Activated T-cell treated with anti-CD3 and anti-CD28 coated beads, Interleukin-2, amount 50 U/mL, for 4 hours (primary cell): ENCODE measurements at regions not wholly inside any gene's neighbourhood (a gene's known extent, or its start where the extent isn't known, plus 50 kb on each side); places are given as distances from the start of the nearest gene placed in this dataset.
A peak's percentile ranks its signal among the peaks of the same experiment; 100 is the strongest.

Experiments
- ATAC-seq, 2 donors: fragments of 200-7000 bp; cut with Tn5 transposase; one replicate each; pipeline ENCODE4 v1.10.0; 2021
- DNase-seq: peaks from one replicate; pipeline ENCODE4 v3.0.0-alpha.2; 2020
- H3K27me3 Mint-ChIP-seq: one replicate; pipeline ENCODE4 v1.8.0; 2021; ENCODE audit warnings: low read depth, mixed read lengths
- H3K36me3 Mint-ChIP-seq: one replicate; pipeline ENCODE4 v1.8.0; 2022; ENCODE audit warnings: mixed read lengths; ENCODE audit not compliant: insufficient read depth
- H3K4me1 Mint-ChIP-seq: one replicate; pipeline ENCODE4 v1.8.0; 2021; ENCODE audit warnings: low read depth, mixed read lengths
- H3K4me3 Mint-ChIP-seq: one replicate; pipeline ENCODE4 v1.8.0; 2021; ENCODE audit warnings: mild to moderate bottlenecking, moderate library complexity, mixed read lengths
- H3K9me3 Mint-ChIP-seq: one replicate; pipeline ENCODE4 v1.8.0; 2021; ENCODE audit warnings: mixed read lengths

DNA sequence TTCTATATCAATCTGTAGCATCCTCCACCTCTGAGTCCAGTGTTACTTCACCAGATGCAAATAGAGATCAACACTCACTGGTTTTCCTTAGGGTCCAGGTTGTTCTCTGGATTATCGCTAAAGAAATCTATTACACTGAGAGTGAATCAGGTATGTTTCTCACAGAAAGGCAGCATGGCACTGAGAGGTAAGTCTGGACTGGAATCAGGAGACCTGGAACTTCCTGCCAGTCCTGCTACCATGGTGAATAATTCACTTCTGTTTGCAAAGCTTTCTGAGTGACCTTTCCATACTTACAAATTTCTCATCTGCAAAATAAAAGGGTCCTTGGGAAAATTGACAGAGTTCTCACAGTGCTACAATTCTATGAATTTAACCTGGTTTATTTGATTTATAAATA lies 1583.3 kb downstream of the MRPL39 start:
- ATAC-seq, result no peak
- Mint-ChIP-seq H3K9me3 (peaks cover 16% of the 10 kb centered on the region), H3K36me3 (no peaks in the 10 kb centered on the region)

DNA sequence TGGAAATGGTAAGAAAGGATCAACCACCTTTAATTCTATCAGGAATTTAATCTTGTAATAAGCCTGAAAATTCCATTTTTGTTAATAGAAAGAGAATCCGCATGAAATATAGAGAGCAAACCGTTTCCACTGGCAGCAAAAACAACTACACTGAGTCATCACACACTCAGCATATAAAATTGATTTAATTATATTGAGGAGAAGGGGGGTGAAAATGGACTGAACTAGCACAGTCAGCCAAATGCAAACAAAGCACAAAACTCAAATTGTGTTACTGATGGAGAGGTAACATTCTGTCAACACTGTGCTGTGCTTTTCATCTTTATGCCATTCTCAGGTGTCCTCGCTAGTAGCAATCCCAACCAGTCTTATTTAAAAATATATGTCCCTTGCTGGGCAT lies 1583.9 kb downstream of the MRPL39 start:
- Mint-ChIP-seq H3K9me3 (peaks cover 16% of the 10 kb centered on the region), H3K4me3 (no peak overlapping the region), H3K27me3 (peaks cover 1% of the 10 kb centered on the region), H3K36me3 (no peaks in the 10 kb centered on the region), H3K4me1 (no peaks in the 10 kb centered on the region)
- DNase-seq (no peak), ATAC-seq (no peak)

More for the DNA sequence above, 1583.3 kb downstream of the MRPL39 start:
- no peak overlapping the region for H3K4me3 Mint-ChIP-seq
- DNase-seq, result no peak
- no peaks in the 10 kb centered on the region for H3K4me1 Mint-ChIP-seq
- H3K27me3 Mint-ChIP-seq, result peaks cover 1% of the 10 kb centered on the region

DNA sequence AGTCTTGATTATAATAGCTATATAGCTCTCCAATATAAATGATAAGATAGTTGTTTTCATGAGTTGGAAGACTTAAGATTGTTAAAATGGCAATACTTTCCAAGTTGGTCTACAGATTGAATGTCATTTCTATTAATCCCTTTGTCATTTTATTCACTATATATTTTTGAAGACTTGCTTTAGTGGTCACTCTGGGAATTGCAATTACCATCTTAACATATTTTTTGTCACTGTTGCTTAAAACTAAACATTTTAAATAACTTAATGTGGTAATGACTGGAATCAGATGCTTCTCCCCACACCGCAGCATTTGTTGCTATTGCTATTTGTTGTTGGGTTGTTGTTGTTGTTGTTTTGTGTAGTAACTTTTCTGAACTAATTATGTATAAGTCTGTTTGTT lies 1592.9 kb downstream of the MRPL39 start:
- H3K27me3 Mint-ChIP-seq, result no peaks in the 10 kb centered on the region

DNA sequence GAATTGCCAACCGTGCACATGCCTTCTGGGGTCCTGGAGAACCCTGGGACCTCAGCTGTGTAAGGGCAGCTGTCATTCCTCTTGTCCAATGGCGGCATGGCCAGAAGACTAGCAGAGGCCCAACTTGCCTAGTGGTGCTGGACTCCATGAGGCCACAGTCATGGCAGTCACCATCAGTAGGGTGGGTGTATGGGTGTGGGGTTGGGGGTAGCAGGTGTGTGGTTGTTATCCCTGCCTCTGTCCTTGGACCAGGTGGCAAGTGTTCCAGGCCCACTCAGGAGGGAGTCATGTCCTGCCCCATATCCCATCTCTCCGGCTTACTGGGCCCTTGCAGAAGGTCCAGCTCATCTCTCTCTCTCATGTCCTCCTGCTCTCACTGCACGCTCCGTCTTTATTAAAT lies 1596.2 kb downstream of the MRPL39 start:
- ATAC-seq (no peak), DNase-seq (no peak)
- no peak overlapping the region for H3K4me3 Mint-ChIP-seq
- H3K27me3 Mint-ChIP-seq, result no peaks in the 10 kb centered on the region
- no peaks in the 10 kb centered on the region for H3K4me1 Mint-ChIP-seq
- H3K36me3 Mint-ChIP-seq, result no peaks in the 10 kb centered on the region
- no peaks in the 10 kb centered on the region for H3K9me3 Mint-ChIP-seq

More for the DNA sequence above, 1592.9 kb downstream of the MRPL39 start:
- H3K9me3 Mint-ChIP-seq, result peaks cover 3% of the 10 kb centered on the region
- H3K4me1 Mint-ChIP-seq, result no peaks in the 10 kb centered on the region
- no peak overlapping the region for H3K4me3 Mint-ChIP-seq
- DNase-seq (no peak), ATAC-seq (no peak)
- H3K36me3 Mint-ChIP-seq, result no peaks in the 10 kb centered on the region

DNA sequence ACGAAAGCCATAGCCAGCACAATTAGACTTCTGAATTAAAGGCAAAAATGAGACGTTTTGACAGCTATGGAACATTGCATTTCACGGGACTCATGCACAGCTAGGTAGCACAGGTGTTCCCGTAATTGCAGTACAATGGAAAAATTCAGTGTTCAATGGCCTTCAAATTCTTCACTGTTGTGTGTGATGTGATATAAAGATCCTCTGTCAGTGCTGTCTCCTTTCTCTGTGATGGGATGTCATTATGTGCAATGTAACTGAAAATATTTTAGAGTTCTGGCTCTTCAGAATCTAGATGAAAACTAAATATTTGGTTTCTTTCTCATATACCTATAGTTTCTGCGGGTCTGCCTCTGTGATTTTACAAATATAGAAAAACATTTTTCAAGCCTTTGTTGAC lies 1599.7 kb downstream of the MRPL39 start:
- DNase-seq (no peak), ATAC-seq (no peak)
- Mint-ChIP-seq H3K4me3 (no peak overlapping the region), H3K36me3 (no peaks in the 10 kb centered on the region), H3K27me3 (no peaks in the 10 kb centered on the region), H3K4me1 (no peaks in the 10 kb centered on the region), H3K9me3 (peaks cover 6% of the 10 kb centered on the region)

DNA sequence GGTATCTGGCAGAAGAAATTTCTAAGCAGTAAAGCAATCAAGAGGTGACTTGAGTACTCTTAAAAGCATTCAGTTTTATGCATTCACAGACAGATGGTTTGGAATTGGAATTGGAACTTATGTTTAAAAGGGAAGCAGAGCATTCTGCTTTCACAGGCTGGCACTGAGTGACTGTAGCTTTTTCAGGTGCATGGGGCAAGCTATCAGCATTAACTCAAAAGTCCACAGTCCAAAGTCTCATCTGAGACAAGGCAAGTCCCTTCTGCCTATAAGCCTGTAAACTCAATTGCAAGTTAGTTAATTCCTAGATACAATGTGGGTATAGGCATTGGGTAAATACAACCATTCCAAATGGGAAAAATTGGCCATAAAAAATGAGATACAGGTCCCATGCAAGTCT lies 1620.3 kb downstream of the MRPL39 start:
- Mint-ChIP-seq H3K4me3 (no peak overlapping the region), H3K27me3 (no peaks in the 10 kb centered on the region), H3K9me3 (peaks cover 12% of the 10 kb centered on the region), H3K36me3 (no peaks in the 10 kb centered on the region), H3K4me1 (no peaks in the 10 kb centered on the region)
- DNase-seq (no peak), ATAC-seq (no peak)

DNA sequence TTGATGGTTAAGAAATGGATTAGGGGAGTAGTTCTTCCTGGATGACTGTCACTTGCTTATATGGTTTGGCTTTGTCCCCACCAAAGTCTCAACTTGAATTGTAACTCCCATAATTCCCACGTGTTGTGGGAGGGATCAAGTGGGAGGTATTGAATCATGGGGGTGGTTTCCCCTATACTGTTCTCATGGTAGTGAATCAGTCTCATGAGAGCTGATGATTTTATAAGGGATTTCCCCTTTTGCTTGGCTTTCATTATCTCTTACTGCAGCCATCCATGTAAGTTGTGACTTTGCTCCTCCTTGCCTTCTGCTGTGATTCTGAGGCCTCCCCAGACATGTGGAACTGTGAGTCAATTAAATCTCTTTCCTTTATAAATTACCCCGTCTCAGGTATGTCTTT lies 1621.1 kb downstream of the MRPL39 start:
- H3K4me3 Mint-ChIP-seq, result no peak overlapping the region
- H3K9me3 Mint-ChIP-seq, result peaks cover 12% of the 10 kb centered on the region
- no peak for DNase-seq
- peak; percentile 58 to 72 for ATAC-seq
- no peaks in the 10 kb centered on the region for H3K27me3 Mint-ChIP-seq
- H3K36me3 Mint-ChIP-seq, result no peaks in the 10 kb centered on the region
- no peaks in the 10 kb centered on the region for H3K4me1 Mint-ChIP-seq

DNA sequence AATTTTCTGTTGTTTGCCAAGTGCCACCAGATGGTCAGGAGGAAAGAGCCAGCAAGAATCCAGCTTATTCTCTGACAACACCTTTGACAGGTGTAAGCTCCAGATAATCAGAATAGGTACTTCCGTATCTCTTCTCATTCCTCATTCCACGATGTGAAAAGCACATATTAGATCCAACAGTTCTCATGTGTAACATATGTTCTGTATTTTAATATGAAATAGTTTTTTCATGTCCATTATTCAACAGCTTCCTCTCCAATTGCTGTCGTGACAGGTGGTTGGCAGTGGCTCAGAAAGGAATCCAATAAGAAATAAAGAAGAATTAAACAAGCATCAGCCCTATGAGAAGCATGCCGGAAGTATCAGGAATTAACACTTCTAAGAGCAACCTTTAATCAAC lies 1624.7 kb downstream of the MRPL39 start:
- Mint-ChIP-seq H3K27me3 (no peaks in the 10 kb centered on the region), H3K9me3 (peaks cover 12% of the 10 kb centered on the region), H3K4me3 (no peak overlapping the region), H3K36me3 (no peaks in the 10 kb centered on the region), H3K4me1 (no peaks in the 10 kb centered on the region)
- no peak for DNase-seq
- no peak for ATAC-seq

DNA sequence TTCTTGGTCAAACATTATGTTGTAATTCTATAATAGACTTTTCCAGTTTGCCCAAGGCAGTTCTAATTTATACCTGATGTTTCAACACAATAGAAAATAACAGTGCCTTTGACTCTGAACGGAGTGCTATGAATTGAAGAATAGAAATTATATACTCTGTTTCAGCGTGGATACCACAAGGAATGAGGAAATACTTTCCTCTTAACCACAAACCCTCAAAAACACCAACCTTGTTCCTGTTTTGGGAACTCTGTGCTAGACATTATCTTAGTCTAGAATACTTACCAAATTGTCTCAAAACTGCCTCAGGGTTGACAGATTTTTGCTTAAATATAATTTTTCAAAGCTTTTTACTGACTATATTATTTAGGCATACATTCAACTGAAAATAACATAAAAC lies 1629.3 kb downstream of the MRPL39 start:
- H3K27me3 Mint-ChIP-seq, result no peaks in the 10 kb centered on the region
- peaks cover 4% of the 10 kb centered on the region for H3K9me3 Mint-ChIP-seq
- DNase-seq (no peak), ATAC-seq (no peak)
- no peaks in the 10 kb centered on the region for H3K36me3 Mint-ChIP-seq
- H3K4me3 Mint-ChIP-seq, result no peak overlapping the region
- H3K4me1 Mint-ChIP-seq, result no peaks in the 10 kb centered on the region

DNA sequence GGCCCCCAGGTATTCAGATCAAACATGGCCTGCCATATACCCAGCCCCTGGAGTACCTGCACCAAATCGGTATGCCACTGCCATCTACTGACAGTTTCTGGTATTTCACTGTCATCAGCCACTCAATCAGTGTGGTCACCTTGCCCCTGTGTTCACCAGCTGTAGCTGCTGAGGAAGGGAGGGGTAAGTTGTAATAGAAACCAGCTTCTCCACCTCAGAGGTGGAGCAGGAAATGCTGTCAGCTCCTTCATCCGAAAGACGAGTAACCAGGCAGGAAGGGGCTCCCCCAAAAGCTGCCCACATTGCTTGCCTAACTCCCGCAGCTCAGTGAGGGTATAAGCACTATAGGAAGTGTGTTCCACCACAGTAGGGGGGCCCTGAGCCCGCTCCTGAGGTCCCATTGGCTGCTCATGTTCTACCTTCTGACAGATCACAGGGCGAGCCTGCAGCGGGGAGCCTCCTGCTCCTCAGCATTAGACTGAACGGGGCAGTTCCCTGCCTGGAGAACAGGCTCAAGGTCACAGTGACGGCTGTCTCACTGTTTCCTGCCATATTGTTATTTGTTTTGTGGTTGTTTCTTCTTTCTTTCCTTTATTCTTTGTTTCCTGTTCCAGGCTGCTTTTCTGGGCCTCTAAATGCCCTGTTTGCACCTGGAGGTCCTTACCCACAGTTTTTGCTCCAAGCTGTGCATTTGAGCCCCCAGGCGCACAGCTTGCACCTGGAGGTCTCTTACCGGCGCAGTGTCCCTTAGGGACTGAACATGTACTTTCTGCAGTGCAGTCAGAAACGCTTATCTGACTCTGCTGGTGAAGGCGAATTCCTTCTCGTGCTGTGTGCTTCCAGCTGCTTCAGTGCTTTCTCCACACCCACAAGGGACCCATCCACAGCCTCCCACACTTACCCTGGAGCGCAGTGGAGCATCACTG lies 1638.3 kb downstream of the MRPL39 start:
- ATAC-seq, result peak; percentile 88 to 92
- Mint-ChIP-seq H3K36me3 (no peaks in the 10 kb centered on the region), H3K9me3 (no peaks in the 10 kb centered on the region), H3K4me3 (peak overlapping the region; percentile 47), H3K4me1 (peaks cover 23% of the 10 kb centered on the region), H3K27me3 (no peaks in the 10 kb centered on the region)
- peak; percentile 48 for DNase-seq

DNA sequence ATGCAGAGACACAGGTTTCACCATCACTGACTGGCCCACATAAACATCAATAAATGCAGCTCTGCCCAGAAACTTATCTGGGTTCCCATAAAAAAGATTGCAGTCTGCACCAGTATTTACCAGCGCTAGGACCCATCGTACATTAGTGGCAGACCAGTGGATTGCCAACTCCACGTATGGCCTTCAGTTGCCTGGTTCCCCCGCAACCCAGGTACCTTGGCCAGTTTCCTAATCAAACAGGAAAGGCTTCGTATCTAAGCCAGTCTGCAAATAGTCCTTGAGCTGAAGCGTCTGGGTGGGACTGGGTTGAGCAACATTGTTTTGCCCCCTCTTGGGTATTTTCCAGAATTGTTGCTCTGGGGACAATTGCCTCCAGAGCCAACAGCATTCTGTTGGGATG lies 1639.3 kb downstream of the MRPL39 start:
- no peak overlapping the region for H3K4me3 Mint-ChIP-seq
- ATAC-seq, result no peak
- no peaks in the 10 kb centered on the region for H3K36me3 Mint-ChIP-seq
- peaks cover 23% of the 10 kb centered on the region for H3K4me1 Mint-ChIP-seq
- no peaks in the 10 kb centered on the region for H3K27me3 Mint-ChIP-seq
- DNase-seq, result no peak
- no peaks in the 10 kb centered on the region for H3K9me3 Mint-ChIP-seq

DNA sequence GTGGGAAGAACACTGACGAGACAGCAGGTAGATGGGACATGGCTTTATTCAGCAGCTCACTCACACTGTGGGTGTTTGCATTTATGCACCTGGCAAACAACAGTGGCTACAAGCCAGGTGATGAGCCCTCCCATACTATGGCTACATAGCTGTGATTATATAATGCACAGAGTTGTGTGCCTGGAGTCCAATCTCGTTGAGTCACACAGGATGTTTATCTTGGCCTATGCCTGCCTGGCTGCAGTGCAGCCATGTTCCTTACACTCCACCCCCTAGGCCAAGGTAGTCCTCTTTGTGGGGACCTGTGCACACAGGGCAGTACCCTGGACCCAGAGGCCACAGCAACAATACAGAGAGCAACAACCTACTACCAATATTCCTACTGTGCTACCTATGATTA lies 1643.8 kb downstream of the MRPL39 start:
- Mint-ChIP-seq H3K4me3 (no peak overlapping the region), H3K9me3 (no peaks in the 10 kb centered on the region), H3K36me3 (no peaks in the 10 kb centered on the region), H3K4me1 (peaks cover 6% of the 10 kb centered on the region), H3K27me3 (no peaks in the 10 kb centered on the region)
- DNase-seq (no peak), ATAC-seq (no peak)

DNA sequence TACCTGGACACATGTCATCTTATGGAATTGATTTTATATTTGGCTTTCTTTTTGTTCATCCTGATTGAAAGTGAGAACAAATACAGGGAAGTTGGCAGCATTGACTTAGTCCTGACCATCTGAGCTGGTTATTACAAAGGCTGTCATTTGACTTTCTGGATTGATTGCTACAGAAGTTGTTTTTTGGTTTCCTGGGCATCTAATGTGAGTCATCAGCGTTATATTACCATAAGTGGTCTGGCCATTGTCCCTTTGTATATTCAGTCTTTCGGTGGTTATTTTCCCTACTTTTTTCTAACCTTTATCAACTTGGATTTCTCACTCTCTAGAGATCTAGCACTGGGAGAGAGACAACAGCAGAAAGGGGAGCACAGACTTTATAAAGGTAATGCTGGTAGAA lies 1646.5 kb downstream of the MRPL39 start:
- no peaks in the 10 kb centered on the region for H3K4me1 Mint-ChIP-seq
- no peak overlapping the region for H3K4me3 Mint-ChIP-seq
- no peaks in the 10 kb centered on the region for H3K27me3 Mint-ChIP-seq
- no peaks in the 10 kb centered on the region for H3K36me3 Mint-ChIP-seq
- no peak for DNase-seq
- no peak for ATAC-seq
- no peaks in the 10 kb centered on the region for H3K9me3 Mint-ChIP-seq

DNA sequence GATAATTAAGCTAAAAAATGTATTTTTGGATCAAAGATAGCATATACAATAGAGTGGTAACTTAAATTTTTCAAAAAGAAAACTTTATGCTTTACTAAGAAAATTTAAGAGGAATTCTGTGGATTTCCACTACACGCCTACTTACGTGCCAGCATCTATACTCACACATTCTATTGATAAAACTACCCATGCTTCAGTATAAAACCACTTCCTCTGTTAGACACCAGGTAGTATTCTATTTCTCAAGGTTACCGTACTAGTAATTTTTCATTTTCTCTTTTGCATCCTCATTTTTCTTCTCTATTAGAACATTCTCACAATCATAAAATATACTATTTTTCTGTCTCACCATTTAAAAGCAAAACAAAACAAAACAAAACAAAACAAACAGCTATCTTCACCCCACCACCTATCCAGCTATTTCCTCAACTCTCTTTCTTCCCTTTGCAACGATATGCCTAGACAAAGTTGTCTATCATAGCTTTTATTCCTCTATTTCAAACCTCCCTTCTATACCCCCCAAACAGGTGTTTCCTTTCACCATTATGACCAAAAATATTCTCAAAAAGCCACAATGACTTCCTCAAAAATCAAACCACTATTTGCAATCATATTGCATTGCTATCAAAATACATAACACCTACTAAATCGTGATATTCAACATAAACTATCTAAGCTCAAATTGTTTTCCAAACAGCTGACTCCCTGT lies 1652.0 kb downstream of the MRPL39 start:
- Mint-ChIP-seq H3K4me1 (peaks cover 16% of the 10 kb centered on the region), H3K27me3 (no peaks in the 10 kb centered on the region), H3K4me3 (no peak overlapping the region), H3K9me3 (no peaks in the 10 kb centered on the region), H3K36me3 (no peaks in the 10 kb centered on the region)
- ATAC-seq (no peak), DNase-seq (no peak)

DNA sequence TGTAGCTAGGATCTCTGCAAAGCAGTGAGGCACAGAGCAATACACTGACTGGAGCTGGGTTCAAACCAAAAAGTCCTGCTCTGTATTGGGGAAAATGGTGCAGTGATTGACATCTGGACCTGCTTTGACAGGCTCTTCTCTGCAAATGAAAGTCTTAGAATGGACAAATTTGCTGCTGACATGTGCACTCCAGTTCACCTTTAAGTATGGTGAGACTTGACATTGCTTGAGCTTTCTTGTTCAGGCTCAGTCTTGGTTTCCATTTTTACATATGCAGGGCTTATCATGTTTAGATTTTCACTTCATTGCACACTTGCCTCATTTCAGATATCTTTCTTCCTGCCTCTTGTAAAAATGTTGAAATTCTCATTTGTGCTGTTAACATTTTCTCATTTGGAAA lies 1655.0 kb downstream of the MRPL39 start:
- Mint-ChIP-seq H3K4me3 (no peak overlapping the region), H3K4me1 (peaks cover 29% of the 10 kb centered on the region), H3K36me3 (no peaks in the 10 kb centered on the region), H3K27me3 (no peaks in the 10 kb centered on the region), H3K9me3 (no peaks in the 10 kb centered on the region)
- DNase-seq (no peak), ATAC-seq (no peak)
